ENCODE measurements at regions not wholly inside any gene's neighbourhood (a gene's known extent, or its start where the extent isn't known, plus 50 kb on each side); places are given as distances from the start of the nearest gene placed in this dataset.

DNA sequence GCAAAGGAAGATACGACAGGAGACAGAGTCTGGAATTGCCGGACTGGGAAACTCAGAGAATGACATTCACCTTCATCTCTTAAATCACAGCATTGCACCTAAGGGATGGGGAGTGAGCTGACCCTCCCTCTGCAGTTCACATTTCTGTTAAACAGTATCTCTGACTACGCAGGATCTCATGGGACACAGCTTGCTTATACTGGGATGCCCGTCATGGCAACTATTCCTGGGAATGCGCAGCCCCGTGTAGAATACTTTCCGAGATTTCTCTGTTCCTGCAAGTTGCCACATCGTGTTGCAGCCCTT, 232.5 kb upstream of the HES1 start:
- Histone ChIP-seq H3K23ac (ENCODE audit: insufficient read length, low read depth, low read length) (no peak overlapping the region), H3K9me3 (ENCODE audit: control insufficient read depth, low read depth, low read length) (no peaks in the 10 kb centered on the region), H2BK120ac (ENCODE audit: low read depth, low read length, poor library complexity, severe bottlenecking) (no peak overlapping the region), H3K4me2 (ENCODE audit: insufficient read depth, insufficient read length, low read length) (no peak overlapping the region), H2AK5ac (ENCODE audit: insufficient read length, low read length) (no peak overlapping the region), H4K91ac (ENCODE audit: insufficient read length, low read depth, low read length) (no peak overlapping the region), H2BK15ac (ENCODE audit: low read depth, low read length) (no peak overlapping the region), H3K4me1 (ENCODE audit: insufficient read depth, low read length) (no peaks in the 10 kb centered on the region), H2BK20ac (ENCODE audit: low read depth, low read length, poor library complexity, severe bottlenecking) (no peak overlapping the region), H3K56ac (ENCODE audit: insufficient read length, low read depth, low read length) (no peak overlapping the region), H4K20me1 (ENCODE audit: control insufficient read depth, insufficient read depth, insufficient read length) (no peaks in the 10 kb centered on the region), H2BK5ac (ENCODE audit: insufficient read length, low read length) (no peak overlapping the region), H2AFZ (ENCODE audit: low read length) (no peak overlapping the region), H3K9ac (ENCODE audit: extremely low read depth, insufficient read length, low read length) (no peak overlapping the region), H3K79me1 (ENCODE audit: insufficient read depth, low read depth, low read length, poor library complexity, severe bottlenecking) (no peaks in the 10 kb centered on the region), H3K18ac (ENCODE audit: insufficient read length, low read depth, low read length) (no peak overlapping the region), H3K4ac (ENCODE audit: low read depth, low read length) (no peak overlapping the region), H3K27me3 (ENCODE audit: insufficient read depth, low read length) (no peaks in the 10 kb centered on the region), H2BK12ac (ENCODE audit: insufficient read length, low read depth, low read length) (no peak overlapping the region), H3K27ac (ENCODE audit: insufficient read length, low read depth, low read length) (no peak overlapping the region), H4K5ac (ENCODE audit: insufficient read length, low read depth, low read length) (no peak overlapping the region), H3K23me2 (ENCODE audit: insufficient read length, low read depth, low read length, poor library complexity, severe bottlenecking) (no peaks in the 10 kb centered on the region), H3K14ac (ENCODE audit: insufficient read depth, low read length) (no peak overlapping the region), H3K79me2 (ENCODE audit: insufficient read depth, low read length) (no peaks in the 10 kb centered on the region), H3T11ph (ENCODE audit: low read length) (no peak overlapping the region), H4K8ac (replicated peaks; ENCODE audit: insufficient read length, low read depth, low read length) (no peak overlapping the region)
- WGBS (ENCODE audit: extremely low coverage, insufficient read length, low lambda C conversion rate) = no CpG with 5 or more reads among the region's 8 CpGs
- peaks cover 27 to 33% of the 10 kb centered on the region in 2 experiments for H3K4me1 Mint-ChIP-seq
- H3K4me3 Mint-ChIP-seq = no peak overlapping the region
- no peak overlapping the region for H3K27ac Mint-ChIP-seq
- H3K27me3 Mint-ChIP-seq (ENCODE audit: low read depth) = peaks cover 4% of the 10 kb centered on the region; the same call in 1 of the 2 replicates
- TF ChIP-seq, protein P1, sequence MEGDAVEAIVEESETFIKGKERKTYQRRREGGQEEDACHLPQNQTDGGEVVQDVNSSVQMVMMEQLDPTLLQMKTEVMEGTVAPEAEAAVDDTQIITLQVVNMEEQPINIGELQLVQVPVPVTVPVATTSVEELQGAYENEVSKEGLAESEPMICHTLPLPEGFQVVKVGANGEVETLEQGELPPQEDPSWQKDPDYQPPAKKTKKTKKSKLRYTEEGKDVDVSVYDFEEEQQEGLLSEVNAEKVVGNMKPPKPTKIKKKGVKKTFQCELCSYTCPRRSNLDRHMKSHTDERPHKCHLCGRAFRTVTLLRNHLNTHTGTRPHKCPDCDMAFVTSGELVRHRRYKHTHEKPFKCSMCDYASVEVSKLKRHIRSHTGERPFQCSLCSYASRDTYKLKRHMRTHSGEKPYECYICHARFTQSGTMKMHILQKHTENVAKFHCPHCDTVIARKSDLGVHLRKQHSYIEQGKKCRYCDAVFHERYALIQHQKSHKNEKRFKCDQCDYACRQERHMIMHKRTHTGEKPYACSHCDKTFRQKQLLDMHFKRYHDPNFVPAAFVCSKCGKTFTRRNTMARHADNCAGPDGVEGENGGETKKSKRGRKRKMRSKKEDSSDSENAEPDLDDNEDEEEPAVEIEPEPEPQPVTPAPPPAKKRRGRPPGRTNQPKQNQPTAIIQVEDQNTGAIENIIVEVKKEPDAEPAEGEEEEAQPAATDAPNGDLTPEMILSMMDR (conservative IDR thresholded peaks at IDR 0.05) = no peak
- H3K36me3 Mint-ChIP-seq (ENCODE audit: insufficient read depth in 1 of 3, low read depth in 3 of 3) = peaks cover 3 to 21% (median 5%) of the 10 kb centered on the region in 3 experiments; a peak in 4 of 7 replicates
- DNase-seq = no peak
- H3K9me3 Mint-ChIP-seq = peaks cover 8 to 16% of the 10 kb centered on the region in 2 experiments

Data from H9 (cell line).